ENCODE measurements at regions not wholly inside any gene's neighbourhood (a gene's known extent, or its start where the extent isn't known, plus 50 kb on each side); places are given as distances from the start of the nearest gene placed in this dataset.

DNA sequence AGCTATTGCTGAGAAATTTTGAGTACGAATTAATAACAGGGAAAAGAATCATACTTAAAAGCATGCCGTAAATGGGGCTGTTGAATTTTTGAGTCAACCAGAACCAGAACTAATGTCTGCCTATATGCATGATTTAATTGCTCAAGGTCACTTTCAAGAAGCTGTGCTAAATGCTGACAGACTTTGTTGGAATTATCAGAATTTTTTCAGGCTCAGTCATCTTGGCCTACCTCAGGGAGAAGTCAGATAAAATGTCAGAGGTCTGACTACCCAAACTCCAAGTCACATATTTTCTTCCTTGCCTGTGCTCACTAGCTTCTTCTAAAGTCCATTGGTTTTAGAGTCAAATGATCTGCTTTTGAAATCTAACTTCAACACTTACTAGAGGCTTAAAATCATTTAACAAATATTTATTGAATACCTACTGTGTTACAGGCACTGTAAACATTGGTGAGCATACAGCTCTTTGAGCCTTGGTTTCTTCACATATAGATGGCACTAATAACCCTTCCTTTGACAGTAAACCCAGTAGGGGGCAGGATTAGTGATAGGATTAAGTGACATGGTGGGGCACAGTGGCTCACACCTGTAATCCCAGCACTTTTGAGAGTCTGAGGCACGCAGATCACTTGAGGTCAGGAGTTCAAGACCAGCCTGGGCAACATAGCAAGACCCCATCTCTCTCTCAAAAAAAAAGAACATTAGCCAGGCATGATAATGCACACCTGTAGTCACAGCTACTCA is 121.2 kb upstream of the SLC44A3 start:
- TF ChIP-seq, protein P1, sequence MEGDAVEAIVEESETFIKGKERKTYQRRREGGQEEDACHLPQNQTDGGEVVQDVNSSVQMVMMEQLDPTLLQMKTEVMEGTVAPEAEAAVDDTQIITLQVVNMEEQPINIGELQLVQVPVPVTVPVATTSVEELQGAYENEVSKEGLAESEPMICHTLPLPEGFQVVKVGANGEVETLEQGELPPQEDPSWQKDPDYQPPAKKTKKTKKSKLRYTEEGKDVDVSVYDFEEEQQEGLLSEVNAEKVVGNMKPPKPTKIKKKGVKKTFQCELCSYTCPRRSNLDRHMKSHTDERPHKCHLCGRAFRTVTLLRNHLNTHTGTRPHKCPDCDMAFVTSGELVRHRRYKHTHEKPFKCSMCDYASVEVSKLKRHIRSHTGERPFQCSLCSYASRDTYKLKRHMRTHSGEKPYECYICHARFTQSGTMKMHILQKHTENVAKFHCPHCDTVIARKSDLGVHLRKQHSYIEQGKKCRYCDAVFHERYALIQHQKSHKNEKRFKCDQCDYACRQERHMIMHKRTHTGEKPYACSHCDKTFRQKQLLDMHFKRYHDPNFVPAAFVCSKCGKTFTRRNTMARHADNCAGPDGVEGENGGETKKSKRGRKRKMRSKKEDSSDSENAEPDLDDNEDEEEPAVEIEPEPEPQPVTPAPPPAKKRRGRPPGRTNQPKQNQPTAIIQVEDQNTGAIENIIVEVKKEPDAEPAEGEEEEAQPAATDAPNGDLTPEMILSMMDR (IDR thresholded peaks at IDR 0.05) = no peak
- TF ChIP-seq POLR2A (IDR thresholded peaks at IDR 0.05) = no peak
